Psoas muscle (tissue), 7 donors: ENCODE measurements at regions not wholly inside any gene's neighbourhood (a gene's known extent, or its start where the extent isn't known, plus 50 kb on each side); places are given as distances from the start of the nearest gene placed in this dataset.
"Not testable (repeated sequence)": the region's sequence is repeated elsewhere in the genome, so short reads cannot be mapped to it uniquely, and the experiment has no call there.

Source experiments
- ATAC-seq, 4 donors: fragments of 200-7000 bp; cut with Tn5 transposase; one replicate each; pipeline ENCODE4 v1.9.1; 2020; ENCODE audit warnings: moderate library complexity in 3 of 4, mild to moderate bottlenecking in 2 of 4
- DNase-seq, 2 donors: peaks; one replicate each; pipeline ENCODE4 v3.0.0-alpha.2; 2020
- H3K27ac ChIP-seq: fragments of 200-600 bp; one replicate; pipeline ENCODE4 v1.8.0; 2022
- H3K27me3 ChIP-seq, 3 donors: fragments of 200-600 bp in 1 of 3; one replicate each; pipeline versions ENCODE4 v1.6.1 to v1.8.0; 2013 to 2022; ENCODE audit warnings: low read length in 2 of 3, mild to moderate bottlenecking in 2 of 3, moderate library complexity in 1 of 3; ENCODE audit not compliant: insufficient read depth in 3 of 3
- H3K36me3 ChIP-seq, 2 donors: fragments of 200-600 bp in 1 of 2; one replicate each; pipeline versions ENCODE4 v1.6.1 to v1.8.0; 2013 to 2022; ENCODE audit warnings: low read depth in 1 of 2, mild to moderate bottlenecking in 1 of 2, moderate library complexity in 1 of 2; ENCODE audit not compliant: insufficient read depth in 1 of 2
- H3K4me1 ChIP-seq: fragments of 200-600 bp; one replicate; pipeline ENCODE4 v1.8.0; 2022
- H3K4me3 ChIP-seq: fragments of 200-600 bp; one replicate; pipeline ENCODE4 v1.8.0; 2022; ENCODE audit warnings: mild to moderate bottlenecking
- H3K9me3 ChIP-seq: fragments of 200-600 bp; one replicate; pipeline ENCODE4 v1.8.0; 2022
- CTCF ChIP-seq: fragments of 200-600 bp; IDR thresholded peaks from one replicate; pipeline ENCODE4 v1.8.0; 2022; ENCODE audit warnings: antibody characterized with exemption
- WGBS, 3 donors: extraction: QIAGEN DNeasy Blood & Tissue Kit; methylation state at CpG; one replicate each; pipeline versions ENCODE4 v1.1.6 to v1.1.7; 2013; 5-methylcytosine and 5-hydroxymethylcytosine counted together
- intact Hi-C, 2 donors: fragments of 100-400 bp; cut with DNase I; formaldehyde crosslinking; loops; one replicate each; pipeline versions ENCODE4 v1.11.0 to v1.14.2; 2022
- donor health status: healthy with polysubstance abuse.
- donor health status: DM: no; HTN: no; CAD: no; lungs with moderate emphysema.
- donor health status: Bipolar disorder and iron deficiency.
- donor health status: healthy.
- donor health status: DM: yes; HTN: yes; CAD: no.
- donor health status: DM: no; HTN: no; CAD: no.
- donor health status: DM: yes; HTN: yes; CAD: no.

- no peak for TF ChIP-seq CTCF
- no peaks in the 10 kb centered on the region for H3K9me3 ChIP-seq
- H3K27me3 ChIP-seq = no peaks in the 10 kb centered on the region
- WGBS, 3 donors = 91 to 94% (median 93%) methylated on average over 4 of the region's 4 CpGs
- H3K27ac ChIP-seq = no peak overlapping the region
- ATAC-seq (no peak), DNase-seq (no peak)
- no peaks in the 10 kb centered on the region for H3K4me1 ChIP-seq
- H3K4me3 ChIP-seq = no peak overlapping the region
- H3K36me3 ChIP-seq = no peaks in the 10 kb centered on the region
- intact Hi-C loops = no loop called here
Measured at GRCh38 chr14:28301179-28301578, 465.4 kb upstream of the FOXG1 start.

GRCh38 chr14:28303248-28303647 is 463.3 kb upstream of the FOXG1 start:
- H3K36me3 ChIP-seq = no peaks in the 10 kb centered on the region
- no peak for DNase-seq
- H3K9me3 ChIP-seq = no peaks in the 10 kb centered on the region
- TF ChIP-seq CTCF = no peak
- H3K4me3 ChIP-seq = no peak overlapping the region
- WGBS, 3 donors = 54 to 61% (median 60%) methylated on average over 1 of the region's 1 CpG
- no peaks in the 10 kb centered on the region for H3K27me3 ChIP-seq
- intact Hi-C loops = no loop called here
- no peak for ATAC-seq
- H3K4me1 ChIP-seq = no peaks in the 10 kb centered on the region
- H3K27ac ChIP-seq = no peak overlapping the region

- Histone ChIP-seq H3K9me3 (no peaks in the 10 kb centered on the region), H3K36me3 (no peaks in the 10 kb centered on the region), H3K27ac (no peak overlapping the region), H3K27me3 (no peaks in the 10 kb centered on the region), H3K4me3 (no peak overlapping the region), H3K4me1 (no peaks in the 10 kb centered on the region)
- no peak for DNase-seq
- no peak for TF ChIP-seq CTCF
- ATAC-seq = no peak
- intact Hi-C loops = no loop called here
Measured at GRCh38 chr14:28305938-28306337, 460.6 kb upstream of the FOXG1 start.

GRCh38 chr14:28307506-28307905 is 459.1 kb upstream of the FOXG1 start:
- TF ChIP-seq CTCF = no peak
- DNase-seq (no peak), ATAC-seq (no peak)
- Histone ChIP-seq H3K27ac (no peak overlapping the region), H3K4me3 (no peak overlapping the region), H3K4me1 (no peaks in the 10 kb centered on the region), H3K27me3 (no peaks in the 10 kb centered on the region), H3K36me3 (no peaks in the 10 kb centered on the region), H3K9me3 (no peaks in the 10 kb centered on the region)
- 73 to 84% (median 82%) methylated on average over 1 of the region's 1 CpG for WGBS, 3 donors
- intact Hi-C loops = no loop called here

GRCh38 chr14:28308734-28309133 is 457.9 kb upstream of the FOXG1 start:
- WGBS, 3 donors = 88 to 96% (median 94%) methylated on average over 2 of the region's 2 CpGs
- no peak for ATAC-seq
- H3K36me3 ChIP-seq = no peaks in the 10 kb centered on the region
- no peak for DNase-seq
- no peak overlapping the region for H3K4me3 ChIP-seq
- no peaks in the 10 kb centered on the region for H3K27me3 ChIP-seq
- no peaks in the 10 kb centered on the region for H3K9me3 ChIP-seq
- H3K4me1 ChIP-seq = no peaks in the 10 kb centered on the region
- no peak for TF ChIP-seq CTCF
- intact Hi-C loops = no loop called here
- no peak overlapping the region for H3K27ac ChIP-seq

- H3K27me3 ChIP-seq, intact Hi-C loops, H3K27ac ChIP-seq, H3K4me1 ChIP-seq, H3K36me3 ChIP-seq, H3K9me3 ChIP-seq, DNase-seq, ATAC-seq, H3K4me3 ChIP-seq: not testable (repeated sequence)
- 92 to 95% (median 94%) methylated on average over 27 to 32 of the region's 32 CpGs for WGBS, 3 donors
Measured at GRCh38 chr14:28317890-28318675, 448.5 kb upstream of the FOXG1 start.
